ENCODE measurements at regions not wholly inside any gene's neighbourhood (a gene's known extent, or its start where the extent isn't known, plus 50 kb on each side); places are given as distances from the start of the nearest gene placed in this dataset.

DNA sequence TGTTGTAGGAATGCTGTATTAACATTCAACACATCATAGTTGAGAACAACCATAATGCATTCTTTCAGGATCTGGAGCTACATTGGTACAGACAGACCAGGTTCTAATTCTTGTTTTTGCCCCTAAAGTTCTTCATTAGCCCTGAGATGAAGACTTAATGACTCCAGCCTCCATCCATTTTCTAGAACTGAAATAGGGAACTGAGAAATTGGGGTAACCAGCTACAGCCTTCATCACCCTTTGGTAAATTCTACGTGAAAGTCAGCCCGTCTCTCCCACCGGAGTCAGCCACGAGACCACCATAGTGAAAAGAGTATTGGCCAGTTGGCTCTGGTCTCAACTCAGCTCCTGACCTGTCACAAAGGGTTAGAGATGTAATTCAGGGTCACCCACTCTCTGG lies 164.0 kb downstream of the NUAK1 start:
- no TSS peak for BruUV-seq (replicated peaks)

DNA sequence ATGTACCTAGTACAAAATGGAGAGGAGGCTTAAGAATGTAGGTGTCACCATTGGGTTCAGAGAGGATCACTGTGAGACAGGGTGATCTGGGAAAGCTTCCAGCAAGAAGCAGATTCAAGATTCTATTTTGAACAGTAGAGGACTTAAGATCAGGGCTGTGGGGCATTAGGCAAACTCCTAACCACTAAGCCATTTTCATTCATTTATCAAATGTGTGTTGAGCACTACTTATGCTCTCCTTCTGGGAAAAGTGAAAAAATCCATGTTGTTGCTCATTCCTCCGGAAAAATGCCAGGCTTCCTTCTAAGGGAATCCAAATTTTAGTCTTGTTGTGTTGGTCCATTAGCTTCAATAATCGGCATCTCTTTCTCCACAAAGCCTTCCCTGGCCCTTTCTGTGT lies 163.4 kb downstream of the NUAK1 start:
- ATAC-seq (no peak), DNase-seq (ENCODE audit: low read depth, low spot score) (no peak), FAIRE-seq (no peak)
- in situ Hi-C loops (cut with MboI): no loop called here
- Histone ChIP-seq H3K4me3 (no peak overlapping the region), H3K79me2 (ENCODE audit: control insufficient read depth, insufficient read depth, low read length) (no peaks in the 10 kb centered on the region), H3K9me3 (replicated peaks; ENCODE audit: control insufficient read depth, insufficient read depth, low read length) (no peaks in the 10 kb centered on the region), H3K36me3 (ENCODE audit: control insufficient read depth in 2 of 2, insufficient read depth in 2 of 2, low read length in 1 of 2) (no peaks in the 10 kb centered on the region), H2AFZ (ENCODE audit: control insufficient read depth, low read depth, low read length) (no peak overlapping the region), H3K9ac (ENCODE audit: control insufficient read depth, insufficient read depth, low read length) (no peak overlapping the region), H3K27ac (ENCODE audit: control insufficient read depth, insufficient read depth) (no peak overlapping the region), H3K27me3 (replicated peaks in 1 of 2; ENCODE audit: control insufficient read depth in 2 of 2, insufficient read depth in 2 of 2, low read length in 1 of 2) (no peaks in the 10 kb centered on the region), H3K4me1 (ENCODE audit: control insufficient read depth, insufficient read depth, low read length) (no peaks in the 10 kb centered on the region; the same call in 1 of the 2 replicates), H4K20me1 (ENCODE audit: control insufficient read depth, insufficient read depth) (no peaks in the 10 kb centered on the region), H3K4me2 (ENCODE audit: control insufficient read depth, insufficient read depth) (no peak overlapping the region)
- no TSS peak for BruUV-seq (replicated peaks)
- WGBS (ENCODE audit: insufficient coverage, insufficient replicate concordance, low lambda C conversion rate, missing lambda C conversion rate): 0% methylated on average over 2 of the region's 2 CpGs
- ChIA-PET POLR2A (no interaction called here), RAD21 (ENCODE audit: unreplicated experiment) (no interaction called here), SMC1A (ENCODE audit: uncharacterized antibody, unreplicated experiment) (interaction anchor here (1.5 kb wide), 1 partner anchor 161 kb away, joined by 4 read pairs; no protein-coding TSS in a partner anchor), CTCF (interaction anchor here (1.5 kb wide), 1 partner anchor 174 kb away, joined by 3 read pairs; no protein-coding TSS in a partner anchor)
- intact Hi-C loops (cut with micrococcal nuclease; ENCODE audit: unreplicated experiment): no loop called here
- TF ChIP-seq LARP7 (IDR thresholded peaks at IDR 0.05) (no peak), STAT1 (conservative IDR thresholded peaks at IDR 0.05) (no peak), TARDBP (IDR thresholded peaks at IDR 0.05; ENCODE audit: borderline replicate concordance) (no peak), NR2F1 (conservative IDR thresholded peaks at IDR 0.05) (no peak), PAX8 (IDR thresholded peaks at IDR 0.05) (no peak), BRCA1 (IDR thresholded peaks at IDR 0.05; ENCODE audit: low read depth, low read length) (no peak), POU2F2 (IDR thresholded peaks at IDR 0.05; ENCODE audit: borderline replicate concordance, low read depth, low read length) (no peak)
- TF ChIP-seq, protein P1, sequence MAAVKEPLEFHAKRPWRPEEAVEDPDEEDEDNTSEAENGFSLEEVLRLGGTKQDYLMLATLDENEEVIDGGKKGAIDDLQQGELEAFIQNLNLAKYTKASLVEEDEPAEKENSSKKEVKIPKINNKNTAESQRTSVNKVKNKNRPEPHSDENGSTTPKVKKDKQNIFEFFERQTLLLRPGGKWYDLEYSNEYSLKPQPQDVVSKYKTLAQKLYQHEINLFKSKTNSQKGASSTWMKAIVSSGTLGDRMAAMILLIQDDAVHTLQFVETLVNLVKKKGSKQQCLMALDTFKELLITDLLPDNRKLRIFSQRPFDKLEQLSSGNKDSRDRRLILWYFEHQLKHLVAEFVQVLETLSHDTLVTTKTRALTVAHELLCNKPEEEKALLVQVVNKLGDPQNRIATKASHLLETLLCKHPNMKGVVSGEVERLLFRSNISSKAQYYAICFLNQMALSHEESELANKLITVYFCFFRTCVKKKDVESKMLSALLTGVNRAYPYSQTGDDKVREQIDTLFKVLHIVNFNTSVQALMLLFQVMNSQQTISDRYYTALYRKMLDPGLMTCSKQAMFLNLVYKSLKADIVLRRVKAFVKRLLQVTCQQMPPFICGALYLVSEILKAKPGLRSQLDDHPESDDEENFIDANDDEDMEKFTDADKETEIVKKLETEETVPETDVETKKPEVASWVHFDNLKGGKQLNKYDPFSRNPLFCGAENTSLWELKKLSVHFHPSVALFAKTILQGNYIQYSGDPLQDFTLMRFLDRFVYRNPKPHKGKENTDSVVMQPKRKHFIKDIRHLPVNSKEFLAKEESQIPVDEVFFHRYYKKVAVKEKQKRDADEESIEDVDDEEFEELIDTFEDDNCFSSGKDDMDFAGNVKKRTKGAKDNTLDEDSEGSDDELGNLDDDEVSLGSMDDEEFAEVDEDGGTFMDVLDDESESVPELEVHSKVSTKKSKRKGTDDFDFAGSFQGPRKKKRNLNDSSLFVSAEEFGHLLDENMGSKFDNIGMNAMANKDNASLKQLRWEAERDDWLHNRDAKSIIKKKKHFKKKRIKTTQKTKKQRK (IDR thresholded peaks at IDR 0.05; ENCODE audit: low read depth, low read length): no peak
- TF ChIP-seq, protein P2, sequence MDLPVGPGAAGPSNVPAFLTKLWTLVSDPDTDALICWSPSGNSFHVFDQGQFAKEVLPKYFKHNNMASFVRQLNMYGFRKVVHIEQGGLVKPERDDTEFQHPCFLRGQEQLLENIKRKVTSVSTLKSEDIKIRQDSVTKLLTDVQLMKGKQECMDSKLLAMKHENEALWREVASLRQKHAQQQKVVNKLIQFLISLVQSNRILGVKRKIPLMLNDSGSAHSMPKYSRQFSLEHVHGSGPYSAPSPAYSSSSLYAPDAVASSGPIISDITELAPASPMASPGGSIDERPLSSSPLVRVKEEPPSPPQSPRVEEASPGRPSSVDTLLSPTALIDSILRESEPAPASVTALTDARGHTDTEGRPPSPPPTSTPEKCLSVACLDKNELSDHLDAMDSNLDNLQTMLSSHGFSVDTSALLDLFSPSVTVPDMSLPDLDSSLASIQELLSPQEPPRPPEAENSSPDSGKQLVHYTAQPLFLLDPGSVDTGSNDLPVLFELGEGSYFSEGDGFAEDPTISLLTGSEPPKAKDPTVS (IDR thresholded peaks at IDR 0.05; ENCODE audit: low read depth, low read length): no peak

More for the DNA sequence above, 164.0 kb downstream of the NUAK1 start:
- intact Hi-C loops (cut with micrococcal nuclease; ENCODE audit: unreplicated experiment) (no loop called here), in situ Hi-C loops (cut with MboI) (no loop called here)
- 22% methylated on average over 4 of the region's 4 CpGs for WGBS (ENCODE audit: insufficient coverage, insufficient replicate concordance, low lambda C conversion rate, missing lambda C conversion rate)
- ChIA-PET POLR2A (no interaction called here), RAD21 (ENCODE audit: unreplicated experiment) (no interaction called here), CTCF (interaction anchor here (1.5 kb wide), 1 partner anchor 175 kb away, joined by 3 read pairs; no protein-coding TSS in a partner anchor), SMC1A (ENCODE audit: uncharacterized antibody, unreplicated experiment) (no interaction called here)
- H4K20me1 ChIP-seq (ENCODE audit: control insufficient read depth, insufficient read depth): no peaks in the 10 kb centered on the region
- H3K27me3 ChIP-seq (replicated peaks in 1 of 2; ENCODE audit: control insufficient read depth in 2 of 2, insufficient read depth in 2 of 2, low read length in 1 of 2): no peaks in the 10 kb centered on the region
- no peaks in the 10 kb centered on the region for H3K79me2 ChIP-seq (ENCODE audit: control insufficient read depth, insufficient read depth, low read length)
- DNase-seq (ENCODE audit: low read depth, low spot score) (no peak), FAIRE-seq (no peak), ATAC-seq (peak; percentile 57)
- no peaks in the 10 kb centered on the region for H3K9me3 ChIP-seq (replicated peaks; ENCODE audit: control insufficient read depth, insufficient read depth, low read length)
- no peak overlapping the region for H3K4me2 ChIP-seq (ENCODE audit: control insufficient read depth, insufficient read depth)
- no peak for TF ChIP-seq NFYA (IDR thresholded peaks at IDR 0.05; ENCODE audit: borderline replicate concordance, low read depth, low read length)
- TF ChIP-seq STAT1 (conservative IDR thresholded peaks at IDR 0.05): no peak
- no peak for TF ChIP-seq ZNF207 (IDR thresholded peaks at IDR 0.05; ENCODE audit: borderline replicate concordance)
- peak; percentile 93 for TF ChIP-seq SPI1 (IDR thresholded peaks at IDR 0.05; ENCODE audit: borderline replicate concordance, insufficient read depth, low read depth, low read length)
- no peak for TF ChIP-seq TCF7 (IDR thresholded peaks at IDR 0.05; ENCODE audit: borderline replicate concordance)
- TF ChIP-seq MTA2 (IDR thresholded peaks at IDR 0.05; ENCODE audit: low read depth): peak; percentile 55; the same call in 1 of the 2 replicates
- no peak for TF ChIP-seq ZNF24 (IDR thresholded peaks at IDR 0.05)
- TF ChIP-seq BHLHE40 (IDR thresholded peaks at IDR 0.05; ENCODE audit: borderline replicate concordance in 1 of 2, low read depth in 2 of 2, low read length in 1 of 2): peak in 1 of 2 experiments; percentile 21; a peak in 1 of 4 replicates
- TF ChIP-seq HDAC6 (IDR thresholded peaks at IDR 0.05; ENCODE audit: unreplicated experiment): no peak
- 0 out of 2 replicates have a peak, but pooled peaks have one; percentile 22 for TF ChIP-seq DPF2 (IDR thresholded peaks at IDR 0.05)
- TF ChIP-seq RAD21 (IDR thresholded peaks at IDR 0.05; ENCODE audit: insufficient read depth, low read depth, low read length): no peak
- no peak for TF ChIP-seq CBX3 (IDR thresholded peaks at IDR 0.05; ENCODE audit: borderline replicate concordance, low read depth)
- H3K9ac ChIP-seq (ENCODE audit: control insufficient read depth, insufficient read depth, low read length): no peak overlapping the region
- H3K36me3 ChIP-seq (ENCODE audit: control insufficient read depth in 2 of 2, insufficient read depth in 2 of 2, low read length in 1 of 2): no peaks in the 10 kb centered on the region
- H3K27ac ChIP-seq (ENCODE audit: control insufficient read depth, insufficient read depth): no peak overlapping the region
- H2AFZ ChIP-seq (ENCODE audit: control insufficient read depth, low read depth, low read length): no peak overlapping the region
- H3K4me1 ChIP-seq (ENCODE audit: control insufficient read depth, insufficient read depth, low read length): no peaks in the 10 kb centered on the region; the same call in 1 of the 2 replicates
- no peak overlapping the region for H3K4me3 ChIP-seq
